ENCODE measurements at regions not wholly inside any gene's neighbourhood (a gene's known extent, or its start where the extent isn't known, plus 50 kb on each side); places are given as distances from the start of the nearest gene placed in this dataset.

- TF ChIP-seq ADNP (CRISPR knock-in tag; IDR thresholded peaks at IDR 0.05) (no peak), NR2F1 (CRISPR knock-in tag; IDR thresholded peaks at IDR 0.05) (no peak), ZKSCAN8 (CRISPR knock-in tag; IDR thresholded peaks at IDR 0.05; ENCODE audit: borderline replicate concordance) (no peak), MAFG (CRISPR knock-in tag; IDR thresholded peaks at IDR 0.05) (no peak), MYC (CRISPR knock-in tag; IDR thresholded peaks at IDR 0.05; ENCODE audit: borderline replicate concordance) (no peak), ZNF414 (CRISPR knock-in tag; IDR thresholded peaks at IDR 0.05) (no peak), HDAC1 (CRISPR knock-in tag; IDR thresholded peaks at IDR 0.05) (no peak), ZBTB21 (CRISPR knock-in tag; IDR thresholded peaks at IDR 0.05) (no peak), NCOA5 (CRISPR knock-in tag; IDR thresholded peaks at IDR 0.05) (no peak), CENPX (CRISPR knock-in tag; IDR thresholded peaks at IDR 0.05) (no peak), MTERF4 (CRISPR knock-in tag; IDR thresholded peaks at IDR 0.05) (no peak), CBFB (CRISPR knock-in tag; IDR thresholded peaks at IDR 0.05) (no peak), NR3C1 (CRISPR knock-in tag; IDR thresholded peaks at IDR 0.05) (no peak)
Measured at GRCh38 chr1:105138458-105138893, 1388.8 kb downstream of the AMY1C start.
